IMR-90 (cell line): ENCODE measurements at regions not wholly inside any gene's neighbourhood (a gene's known extent, or its start where the extent isn't known, plus 50 kb on each side); places are given as distances from the start of the nearest gene placed in this dataset.

Source experiments
- ATAC-seq: fragments of 200-7000 bp; cut with Tn5 transposase; 2 replicates; pipeline ENCODE4 v1.9.1; 2020; ENCODE audit warnings: low read depth, mild to moderate bottlenecking, moderate library complexity
- BruUV-seq: library from RNA; stranded (reverse); fragments of 400-500 nt; replicated peaks from 2 replicates; lab custom pipeline; 2021; lab: Mats Ljungman, UMichigan
- CTCF ChIA-PET: fragments of 300-600 bp; formaldehyde crosslinking; extraction: SDS; loops from one replicate; lab custom pipeline; 2021; ENCODE audit warnings: antibody characterized with exemption; lab: Yijun Ruan, JAX
- POLR2A ChIA-PET: fragments of 300-600 bp; sonication (Branson Sonifier 250); formaldehyde crosslinking; loops from one replicate; lab custom pipeline; 2022; ENCODE audit warnings: antibody characterized with exemption; ENCODE audit not compliant: unreplicated experiment; lab: Charles Lee
- DNase-seq: peaks from one replicate; pipeline ENCODE4 v3.0.0; 2013
- H2AFZ ChIP-seq: replicated peaks from 2 replicates; pipeline ENCODE3; 2013; ENCODE audit warnings: low read length, mild to moderate bottlenecking; ENCODE audit not compliant: poor library complexity
- H2AK5ac ChIP-seq: 2 replicates; pipeline ENCODE4 v1.6.1; 2013; ENCODE audit warnings: low read depth, low read length, inconsistent platforms
- H2AK9ac ChIP-seq: replicated peaks from 2 replicates; pipeline ENCODE3; 2013; ENCODE audit warnings: mild to moderate bottlenecking, low read depth, low read length, moderate library complexity; ENCODE audit not compliant: poor library complexity
- H2BK120ac ChIP-seq: 2 replicates; pipeline ENCODE4 v1.6.1; 2013; ENCODE audit warnings: low read depth, low read length, inconsistent platforms
- H2BK15ac ChIP-seq: 3 replicates; pipeline ENCODE4 v1.6.1; 2013; ENCODE audit warnings: low read depth, low read length, inconsistent platforms
- H2BK20ac ChIP-seq: 2 replicates; pipeline ENCODE4 v1.6.1; 2013; ENCODE audit warnings: low read depth, mild to moderate bottlenecking, inconsistent platforms, low read length, moderate library complexity
- H2BK5ac ChIP-seq: 2 replicates; pipeline ENCODE4 v1.6.1; 2013; ENCODE audit warnings: mild to moderate bottlenecking, low read depth, low read length, inconsistent platforms; ENCODE audit not compliant: poor library complexity, severe bottlenecking
- H3K14ac ChIP-seq: replicated peaks from 2 replicates; pipeline ENCODE4 v1.6.1; 2013; ENCODE audit warnings: low read depth, low read length, inconsistent platforms
- H3K18ac ChIP-seq: 2 replicates; pipeline ENCODE4 v1.6.1; 2013; ENCODE audit warnings: low read depth, low read length, control low read depth
- H3K23ac ChIP-seq: 2 replicates; pipeline ENCODE4 v1.6.1; 2013; ENCODE audit warnings: low read depth, low read length, inconsistent platforms
- H3K27ac ChIP-seq: 2 replicates; pipeline ENCODE4 v1.5.1; 2013; ENCODE audit warnings: mild to moderate bottlenecking, control low read depth, low read length; ENCODE audit not compliant: insufficient read depth
- H3K27me3 ChIP-seq: 2 replicates; pipeline ENCODE4 v1.6.1; 2013; ENCODE audit warnings: low read length; ENCODE audit not compliant: control insufficient read depth, insufficient read depth
- H3K36me3 ChIP-seq: 2 replicates; pipeline ENCODE4 v1.6.1; 2013; ENCODE audit warnings: low read length, mixed read lengths; ENCODE audit not compliant: control insufficient read depth, insufficient read depth
- H3K4ac ChIP-seq: 2 replicates; pipeline ENCODE4 v1.6.1; 2013; ENCODE audit warnings: low read depth, low read length, inconsistent platforms
- H3K4me1 ChIP-seq: 2 replicates; pipeline ENCODE4 v1.6.1; 2013; ENCODE audit warnings: low read length, mixed read lengths; ENCODE audit not compliant: control insufficient read depth, insufficient read depth
- H3K4me2 ChIP-seq: 2 replicates; pipeline ENCODE4 v1.6.1; 2013; ENCODE audit warnings: low read depth, mild to moderate bottlenecking, control low read depth, low read length, moderate library complexity
- H3K4me3 ChIP-seq: 2 replicates; pipeline ENCODE4 v1.5.1; 2013; ENCODE audit warnings: low read depth, mild to moderate bottlenecking, control low read depth, low read length, moderate library complexity; ENCODE audit not compliant: insufficient read depth
- H3K56ac ChIP-seq: 2 replicates; pipeline ENCODE4 v1.6.1; 2013; ENCODE audit warnings: low read length, inconsistent platforms; ENCODE audit not compliant: insufficient read depth; ENCODE audit errors: extremely low read depth
- H3K79me1 ChIP-seq, 2 experiments: 2 replicates each; pipeline ENCODE4 v1.6.1; 2013; ENCODE audit warnings: low read length in 2 of 2, inconsistent platforms in 1 of 2, low read depth in 1 of 2
- H3K9ac ChIP-seq: 2 replicates; pipeline ENCODE4 v1.6.1; 2013; ENCODE audit warnings: low read depth, low read length, control low read depth
- H3K9me1 ChIP-seq: 2 replicates; pipeline ENCODE4 v1.6.1; 2013; ENCODE audit warnings: low read length, inconsistent platforms; ENCODE audit not compliant: insufficient read depth
- H3K9me3 ChIP-seq: 2 replicates; pipeline ENCODE4 v1.6.1; 2013; ENCODE audit warnings: low read length; ENCODE audit not compliant: control insufficient read depth, insufficient read depth
- H4K20me1 ChIP-seq: 2 replicates; pipeline ENCODE4 v1.6.1; 2013; ENCODE audit warnings: low read length, inconsistent platforms; ENCODE audit not compliant: insufficient read depth
- H4K5ac ChIP-seq: 2 replicates; pipeline ENCODE4 v1.6.1; 2013; ENCODE audit warnings: mild to moderate bottlenecking, low read depth, low read length, control low read depth
- H4K8ac ChIP-seq, 2 experiments: 2 replicates each; pipeline ENCODE4 v1.6.1; 2013; ENCODE audit warnings: low read depth in 2 of 2, low read length in 2 of 2, control low read depth in 1 of 2, inconsistent platforms in 1 of 2
- H4K91ac ChIP-seq: 2 replicates; pipeline ENCODE4 v1.6.1; 2013; ENCODE audit warnings: low read depth, low read length, inconsistent platforms; ENCODE audit not compliant: insufficient read depth
- BHLHE40 ChIP-seq: fragments of 150-350 bp; IDR thresholded peaks from 2 replicates; pipeline ENCODE4 v1.6.1; 2016; ENCODE audit warnings: mild to moderate bottlenecking, low read depth, low read length
- WGBS, 2 experiments: methylation state at CpG; one replicate each; pipeline versions ENCODE4 v1.1.5 to v1.1.7; 2013; ENCODE audit warnings: missing lambda C conversion rate in 2 of 2; ENCODE audit not compliant: insufficient read length in 1 of 2; ENCODE audit errors: extremely low coverage in 2 of 2; 5-methylcytosine and 5-hydroxymethylcytosine counted together
- dilution Hi-C: fragments of 300-500 bp; cut with HindIII; formaldehyde crosslinking; loops from one replicate; pipeline ENCODE4 v1.14.3; 2018; ENCODE audit warnings: low sequenced_read_pairs; ENCODE audit not compliant: unreplicated experiment
- in situ Hi-C: fragments of 300-500 bp; cut with MboI; formaldehyde crosslinking; loops from 3 replicates; pipeline ENCODE4 v1.14.3; 2019; ENCODE audit warnings: low sequenced_read_pairs, inconsistent platforms, mixed read lengths
- intact Hi-C: fragments of 100-400 bp; cut with micrococcal nuclease; formaldehyde crosslinking; loops from 2 replicates; pipeline ENCODE4 v1.10.0; 2022

- in situ Hi-C loops = no loop called here
- POLR2A ChIA-PET = no interaction called here
- CTCF ChIA-PET = no interaction called here
- Histone ChIP-seq H2AK9ac (no peak overlapping the region), H3K36me3 (no peaks in the 10 kb centered on the region), H3K9me1 (no peaks in the 10 kb centered on the region), H2BK5ac (no peak overlapping the region), H3K79me1 (no peaks in the 10 kb centered on the region), H2AFZ (no peak overlapping the region), H3K27ac (no peak overlapping the region), H3K4me1 (peaks cover 2% of the 10 kb centered on the region), H3K56ac (no peak overlapping the region), H2BK15ac (peak overlapping the region; percentile 10; the same call in 1 of the 3 replicates), H3K9me3 (no peaks in the 10 kb centered on the region), H4K8ac (peak overlapping the region in 1 of 2 experiments; percentile 26; a peak in 2 of 4 replicates), H3K4me3 (no peak overlapping the region), H2BK120ac (peak overlapping the region; percentile 54; the same call in 1 of the 2 replicates), H3K4ac (peak overlapping the region; percentile 37; the same call in 1 of the 2 replicates), H4K91ac (no peak overlapping the region), H2AK5ac (peak overlapping the region; percentile 23; the same call in 1 of the 2 replicates), H3K18ac (no peak overlapping the region), H3K27me3 (no peaks in the 10 kb centered on the region), H3K23ac (no peak overlapping the region), H3K4me2 (no peak overlapping the region), H3K14ac (no peak overlapping the region), H4K20me1 (no peaks in the 10 kb centered on the region), H3K9ac (no peak overlapping the region), H4K5ac (no peak overlapping the region), H2BK20ac (no peak overlapping the region)
- no peak for ATAC-seq
- no peak for TF ChIP-seq BHLHE40
- no CpG with 5 or more reads among the region's 2 CpGs for WGBS, 2 experiments
- DNase-seq = no peak
- intact Hi-C loops = loop anchor here (10.0 kb wide), 1 partner anchor 259 kb away; no protein-coding TSS in a partner anchor
- BruUV-seq = no TSS peak
- dilution Hi-C loops = no loop called here
These were observed 1307.0 kb upstream of the GJE1 start for GRCh38 chr6:140825731-140826130.
